GM18498 (cell line): ENCODE measurements at regions not wholly inside any gene's neighbourhood (a gene's known extent, or its start where the extent isn't known, plus 50 kb on each side); places are given as distances from the start of the nearest gene placed in this dataset.
"Not testable (repeated sequence)": the region's sequence is repeated elsewhere in the genome, so short reads cannot be mapped to it uniquely, and the experiment has no call there.

Experiments
- ATAC-seq: cut with Tn5 transposase; IDR thresholded peaks from one replicate; pipeline ENCODE4 v1.9.1; 2021; ENCODE audit warnings: mild to moderate bottlenecking, moderate library complexity; ENCODE audit not compliant: unreplicated experiment

DNA sequence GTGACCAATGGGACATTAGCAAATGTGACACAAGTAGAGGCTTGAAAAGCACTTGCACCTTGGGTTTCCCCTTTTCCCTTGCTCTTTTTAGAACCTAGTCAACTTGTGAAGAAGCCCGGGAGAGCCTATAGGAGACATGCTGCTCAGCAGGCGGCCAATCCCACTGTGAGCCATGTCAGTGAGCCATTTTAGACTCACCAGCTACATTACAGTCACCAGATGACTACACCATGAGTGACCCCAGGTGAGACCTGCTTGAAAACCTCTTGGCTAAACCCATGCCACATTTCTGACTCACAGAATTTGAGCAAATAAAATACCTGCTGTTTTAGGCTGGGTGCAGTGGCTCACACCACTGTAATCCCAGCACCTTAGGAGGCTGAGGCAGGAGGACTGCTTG is 317.5 kb downstream of the KLF12 start:
- ATAC-seq, result no peak

DNA sequence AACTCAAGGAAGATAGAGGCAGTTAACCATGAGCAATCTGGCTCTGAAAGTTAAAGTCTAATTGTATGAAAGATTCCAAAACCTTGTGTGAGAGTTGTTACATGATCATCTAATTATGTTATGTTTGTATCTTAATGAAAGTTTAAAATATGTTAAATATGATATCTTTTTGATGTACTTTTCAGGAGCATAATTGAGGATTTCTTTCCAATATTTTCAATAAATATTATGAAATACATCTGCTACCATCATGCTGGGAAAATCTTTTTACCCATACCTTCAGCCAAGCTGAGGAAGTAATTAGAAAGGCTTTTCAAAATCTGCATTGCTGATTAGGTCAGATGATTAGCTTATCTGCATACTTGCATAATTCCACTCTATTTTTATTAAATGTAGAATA is 318.4 kb downstream of the KLF12 start:
- no peak for ATAC-seq

DNA sequence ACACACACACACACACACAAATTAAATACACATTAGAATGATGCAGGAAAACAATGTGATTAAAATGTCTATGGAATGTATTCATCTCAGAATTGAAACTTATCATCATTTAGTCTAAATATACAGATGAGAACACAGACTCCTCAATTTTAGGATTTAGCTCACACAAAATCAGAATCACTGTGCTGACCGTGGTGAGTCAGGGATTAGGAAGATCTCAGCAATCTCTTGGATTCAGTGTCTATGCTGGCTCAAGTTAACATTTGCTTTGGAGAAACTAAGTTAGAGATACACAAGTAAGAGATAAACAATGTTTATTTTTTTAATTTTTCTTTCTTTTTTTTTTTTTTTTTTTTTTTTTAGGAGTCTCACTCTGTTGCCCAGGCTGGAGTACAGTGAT is 323.6 kb downstream of the KLF12 start:
- no peak for ATAC-seq

DNA sequence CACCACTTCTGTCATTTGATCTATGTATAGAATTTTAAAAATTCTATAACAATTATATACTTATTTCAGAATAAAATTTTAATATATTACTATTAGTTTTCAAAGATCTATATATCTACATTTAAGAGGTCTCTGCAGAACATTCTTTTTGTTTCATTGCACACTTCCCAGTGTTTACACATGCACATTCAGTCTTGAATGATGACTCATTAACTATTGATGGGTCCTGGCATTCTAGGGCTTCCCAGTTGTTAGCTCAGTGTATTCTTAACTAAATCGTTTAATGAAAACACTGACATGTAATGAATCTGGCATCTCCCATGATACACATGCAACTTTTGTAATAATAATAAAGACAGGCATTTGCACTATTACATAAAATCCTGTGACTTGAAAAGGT is 324.6 kb downstream of the KLF12 start:
- ATAC-seq, result no peak

DNA sequence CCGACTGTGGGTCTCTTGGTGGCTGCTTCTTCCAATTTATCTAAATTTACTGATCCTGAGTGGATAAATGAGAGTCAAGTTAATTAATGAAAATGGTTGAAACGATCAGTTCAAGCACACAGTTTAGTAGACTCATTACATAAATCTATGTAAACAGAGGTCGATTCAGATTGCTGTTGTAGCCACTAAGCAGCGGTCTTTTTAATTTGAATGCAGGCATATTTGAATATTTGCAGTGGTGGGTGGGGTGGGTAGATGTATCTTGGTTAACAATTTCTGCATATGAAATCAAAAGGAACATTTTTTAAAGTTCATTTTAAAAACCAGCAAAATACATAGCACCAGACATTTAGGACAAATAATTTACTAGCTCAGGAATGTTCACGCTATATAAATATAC is 325.9 kb downstream of the KLF12 start:
- no peak for ATAC-seq

DNA sequence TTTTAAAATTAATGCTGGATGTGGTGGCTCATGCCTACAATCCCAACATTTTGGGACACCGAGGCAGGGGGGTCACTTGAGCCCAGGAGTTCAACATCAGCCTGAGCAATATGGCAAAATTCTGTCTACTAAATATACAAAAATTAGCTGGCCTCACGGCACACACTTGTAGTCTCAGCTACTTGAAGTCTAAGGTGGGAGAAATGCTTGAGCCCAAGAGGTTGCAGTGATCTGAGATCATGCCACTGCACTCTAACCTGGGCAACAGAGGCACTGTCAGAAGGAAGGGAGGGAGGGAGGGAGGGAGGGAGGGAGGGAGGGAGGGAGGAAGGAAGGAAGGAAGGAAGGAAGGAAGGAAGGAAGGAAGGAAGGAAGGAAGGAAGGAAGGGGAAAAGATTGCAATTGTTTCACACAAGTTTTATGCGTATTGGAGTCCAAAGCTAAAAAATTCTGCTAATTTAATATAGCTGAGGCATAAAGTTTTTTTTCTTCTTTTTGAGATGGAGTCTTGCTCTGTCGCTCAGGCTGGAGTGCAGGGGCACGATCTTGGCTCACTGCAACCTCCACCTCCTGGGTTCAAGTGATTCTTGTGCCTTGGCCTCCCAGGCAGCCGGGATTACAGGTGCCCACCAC is 328.8 kb downstream of the KLF12 start:
- not testable (repeated sequence) for ATAC-seq

DNA sequence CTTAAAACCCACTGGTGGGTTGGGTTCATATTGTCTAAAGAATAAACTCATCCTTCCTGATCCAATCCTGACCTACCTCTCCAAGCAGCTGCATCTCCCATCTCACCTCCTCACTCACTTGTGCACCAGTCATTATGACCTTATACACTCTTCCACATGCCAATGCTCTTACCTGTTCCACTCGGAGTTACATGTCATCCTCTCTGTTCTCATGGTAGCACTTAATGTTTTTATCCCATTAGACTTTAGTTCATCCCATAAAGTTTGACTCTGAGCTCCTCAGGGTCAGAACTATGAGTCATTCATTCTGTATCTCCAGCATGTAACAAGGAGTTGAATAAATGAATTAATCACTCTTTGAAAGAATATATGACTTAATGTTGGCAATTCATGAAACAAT is 330.2 kb downstream of the KLF12 start:
- no peak for ATAC-seq

DNA sequence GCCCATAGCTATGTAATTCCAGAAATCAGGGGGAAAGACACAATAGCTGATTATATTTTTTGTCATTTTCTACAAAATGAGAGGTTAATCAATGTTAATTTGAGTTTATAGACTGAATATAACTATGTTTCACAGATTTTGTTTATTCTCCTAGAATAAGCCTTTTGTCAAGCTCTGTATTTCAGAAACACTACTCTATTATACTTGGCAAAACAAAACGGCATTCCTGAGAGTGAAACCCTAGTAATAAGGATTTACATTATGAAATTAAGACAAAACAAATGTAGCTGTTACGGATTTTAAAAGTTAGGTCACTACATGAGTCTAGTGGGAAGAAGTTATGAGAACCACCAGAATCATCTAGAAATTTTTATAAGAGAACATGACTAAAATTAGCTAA is 334.2 kb downstream of the KLF12 start:
- ATAC-seq, result no peak

DNA sequence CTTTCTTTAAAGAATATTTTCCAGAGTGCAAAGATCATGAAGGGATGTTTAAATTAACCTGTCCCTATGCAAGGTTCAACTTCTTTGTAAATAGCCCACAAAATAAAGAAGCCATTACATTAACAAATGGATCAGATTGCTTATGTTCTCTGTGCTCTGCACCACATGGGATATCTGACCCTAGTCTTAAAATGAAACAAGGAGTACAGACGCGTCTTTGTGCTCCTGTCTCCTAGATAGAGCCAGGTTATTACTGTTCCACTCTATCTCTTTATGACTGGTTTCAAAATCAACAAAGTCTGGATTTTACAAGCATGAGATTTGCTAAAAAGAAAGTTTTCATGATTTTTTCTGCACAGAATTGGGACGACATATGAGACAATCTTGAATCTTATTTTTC is 339.4 kb downstream of the KLF12 start:
- ATAC-seq, result no peak

DNA sequence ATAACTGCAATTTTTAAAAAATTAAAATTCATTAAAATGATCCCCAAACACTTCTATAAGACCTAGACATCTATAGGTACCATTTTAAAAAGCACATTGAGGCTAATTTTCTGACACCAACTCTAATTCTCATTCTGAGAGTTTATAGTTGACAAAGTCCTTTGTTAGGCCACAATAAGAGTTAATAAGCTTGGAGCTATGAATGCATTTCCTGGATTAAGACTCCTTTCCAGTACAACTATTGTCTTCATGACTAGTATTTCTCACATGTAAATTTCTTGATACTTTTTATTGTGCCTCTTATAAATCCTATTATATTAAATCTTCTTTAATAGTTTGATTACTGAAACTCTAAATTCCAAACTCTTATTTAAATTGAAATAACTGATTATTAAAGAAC is 340.8 kb downstream of the KLF12 start:
- ATAC-seq, result no peak

DNA sequence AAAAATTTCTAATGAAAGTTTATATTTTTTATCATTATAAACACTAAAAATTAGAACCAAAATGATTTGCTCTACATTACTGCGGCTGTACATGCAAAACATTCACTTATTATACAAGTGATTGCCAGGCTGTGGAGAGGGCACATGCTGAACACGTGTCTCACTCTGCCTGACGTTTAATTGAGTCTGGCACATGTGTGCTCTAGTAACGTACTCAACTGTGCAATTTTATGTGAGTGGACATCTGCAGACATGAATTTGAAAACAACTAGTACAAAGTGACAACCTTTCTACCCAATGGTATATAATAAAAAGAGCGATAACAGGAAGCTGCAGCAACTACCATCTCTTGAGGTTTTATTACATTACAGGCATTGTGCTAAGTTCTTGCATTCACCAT is 341.4 kb downstream of the KLF12 start:
- ATAC-seq, result no peak

DNA sequence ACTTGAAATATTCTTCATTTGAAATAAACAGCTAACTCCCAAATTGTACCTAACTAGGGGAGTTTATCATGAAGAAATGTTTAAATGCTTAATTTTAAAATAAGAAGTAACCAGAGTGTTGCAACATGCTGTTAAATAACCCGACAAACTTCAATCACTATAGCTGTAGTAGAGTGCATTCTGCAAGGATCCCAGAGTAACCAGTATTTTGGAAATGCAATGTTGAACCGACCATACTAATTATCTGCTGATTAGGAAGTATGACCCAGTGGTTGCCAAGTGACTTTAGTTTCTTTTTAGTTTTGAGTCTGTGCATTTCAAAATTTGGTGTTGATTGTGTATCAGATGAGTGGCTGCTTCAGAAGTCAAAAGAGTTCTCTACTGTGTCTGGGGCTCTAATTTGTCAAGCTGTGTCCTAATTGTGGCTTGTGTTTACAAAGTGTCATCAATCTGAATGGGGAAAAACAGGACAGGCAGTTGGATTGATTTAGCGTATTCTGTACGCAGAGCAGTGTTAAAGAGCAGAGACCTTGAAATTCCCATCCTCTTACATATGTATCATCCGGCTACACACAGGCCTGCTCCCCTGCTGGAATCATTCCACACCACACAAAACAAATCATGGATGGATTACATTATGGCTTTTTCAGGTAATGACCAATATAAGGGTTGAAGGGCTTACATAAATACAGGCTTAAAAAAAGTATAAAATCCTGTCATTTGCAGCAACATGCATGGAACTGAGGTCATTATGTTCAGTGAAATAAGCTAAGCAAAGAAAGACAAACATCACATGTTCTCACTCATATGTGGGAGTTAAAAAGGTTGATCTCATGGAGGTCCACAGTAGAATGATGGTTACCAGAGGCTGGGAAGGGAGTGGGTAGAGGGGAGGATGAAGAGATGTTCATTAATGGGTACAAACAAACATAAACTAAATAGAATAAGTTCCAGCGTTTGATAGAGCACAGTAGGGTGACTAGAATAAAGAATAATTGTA is 351.5 kb downstream of the KLF12 start:
- no peak for ATAC-seq

DNA sequence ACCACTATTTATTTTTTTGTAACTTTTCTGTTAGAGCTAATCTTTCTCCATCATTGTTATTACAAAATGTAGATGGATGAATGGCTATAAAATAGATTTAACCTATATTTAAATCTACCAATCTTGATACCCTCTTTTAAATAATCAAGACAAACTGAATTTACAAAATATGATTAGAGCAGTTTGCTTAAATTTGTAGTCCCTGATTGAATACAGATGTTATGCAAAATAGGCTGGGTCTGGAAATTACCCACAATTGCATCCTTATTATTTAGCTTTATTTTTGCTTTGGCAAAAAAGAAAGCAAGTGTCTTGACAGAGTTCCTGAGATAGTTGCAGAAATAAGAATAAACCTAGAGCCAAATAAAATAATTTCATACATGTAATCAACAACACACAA is 352.8 kb downstream of the KLF12 start:
- ATAC-seq, result no peak

DNA sequence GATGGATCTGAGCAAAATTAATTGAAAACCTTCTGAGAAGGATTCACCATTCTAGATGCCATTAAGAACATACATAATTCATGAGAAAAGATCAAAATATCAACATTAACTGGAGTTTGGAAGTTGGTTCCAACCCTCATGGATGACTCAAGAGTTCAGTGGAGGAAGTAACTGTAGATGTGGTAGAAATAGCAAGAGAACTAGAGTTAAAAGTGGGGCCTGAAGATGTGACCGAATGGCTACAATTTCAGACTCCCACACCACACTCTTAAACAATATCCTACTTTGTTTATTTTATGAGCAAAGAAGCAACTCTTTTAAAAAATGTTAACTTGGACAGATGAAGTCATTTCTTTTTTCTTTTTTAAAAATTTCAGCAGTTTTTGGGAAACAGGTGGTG is 354.3 kb downstream of the KLF12 start:
- ATAC-seq, result no peak

DNA sequence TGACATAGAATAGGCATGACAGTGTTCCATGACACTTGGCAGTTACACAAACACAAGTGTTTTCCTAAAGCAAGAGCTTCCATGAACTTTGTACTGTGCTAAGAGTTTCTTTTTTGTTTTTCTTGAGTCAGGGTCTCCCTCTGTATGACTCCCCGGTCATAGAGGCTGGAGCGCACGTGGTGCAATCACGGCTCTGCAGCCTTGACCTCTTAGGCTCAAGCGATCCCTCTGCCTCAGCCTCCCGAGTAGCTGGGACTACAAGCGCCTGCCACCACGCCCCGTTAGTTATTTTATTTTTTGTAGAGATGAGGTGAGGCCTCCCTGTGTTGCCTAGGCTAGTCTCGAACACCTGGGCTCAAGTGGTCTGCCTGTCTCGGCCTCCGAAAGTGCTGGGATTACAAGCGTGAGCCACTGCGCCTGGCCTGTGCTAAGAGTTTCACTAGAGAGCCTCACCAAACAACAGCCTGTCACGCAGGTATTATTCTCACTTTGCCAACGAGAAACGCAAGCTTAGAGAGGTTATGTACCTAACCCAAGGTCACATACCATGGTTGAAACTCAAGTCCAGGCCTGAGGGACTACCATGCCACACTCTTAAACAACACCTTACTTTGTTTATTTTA is 355.9 kb downstream of the KLF12 start:
- no peak for ATAC-seq

DNA sequence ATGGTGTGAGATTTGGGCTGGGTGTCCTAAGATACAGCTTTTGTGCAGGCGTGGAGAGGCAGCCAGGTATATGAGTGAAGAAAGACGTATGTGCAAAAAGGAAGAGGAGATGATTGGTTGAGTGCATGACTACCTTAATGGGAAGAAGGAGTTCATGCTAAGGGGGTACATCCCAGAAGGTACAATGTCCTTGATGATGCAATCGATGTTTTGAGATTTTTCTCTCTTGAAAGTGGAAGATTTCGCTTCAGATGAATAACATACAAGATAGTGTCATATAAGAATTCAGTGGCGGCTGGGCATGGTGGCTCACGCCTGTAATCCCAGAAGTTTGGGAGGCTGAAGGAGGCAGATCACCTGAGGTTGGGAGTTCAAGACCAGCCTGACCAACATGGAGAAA is 357.1 kb downstream of the KLF12 start:
- ATAC-seq, result no peak

DNA sequence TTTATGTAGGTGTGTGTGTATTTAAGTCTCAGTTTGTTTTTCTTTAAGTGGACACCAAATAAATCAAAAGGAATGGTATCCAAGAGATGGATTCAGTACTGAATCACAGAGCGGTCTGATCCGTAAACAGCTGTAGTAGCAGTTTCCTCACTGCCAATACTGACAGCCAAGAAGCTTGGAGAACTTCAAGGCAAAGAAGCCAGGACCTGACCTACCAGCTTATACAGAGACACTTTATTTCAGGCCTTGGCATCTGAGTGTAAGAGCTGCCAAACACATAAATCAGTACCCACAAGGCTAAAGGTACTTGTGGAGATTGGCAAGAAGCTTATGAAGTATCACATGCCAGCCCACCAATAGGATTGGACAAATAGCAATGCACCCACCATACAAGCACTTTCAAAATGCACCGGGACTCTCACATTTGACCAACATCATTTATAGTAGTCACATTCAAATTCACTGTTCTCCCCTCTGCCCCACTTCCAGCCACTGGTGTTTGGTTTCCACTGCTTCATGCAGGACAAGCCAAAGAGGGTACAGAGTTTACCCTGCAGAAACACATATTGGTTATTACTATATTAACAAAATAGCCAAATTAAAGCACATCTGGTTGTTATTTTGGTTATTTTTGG is 357.9 kb downstream of the KLF12 start:
- no peak for ATAC-seq

DNA sequence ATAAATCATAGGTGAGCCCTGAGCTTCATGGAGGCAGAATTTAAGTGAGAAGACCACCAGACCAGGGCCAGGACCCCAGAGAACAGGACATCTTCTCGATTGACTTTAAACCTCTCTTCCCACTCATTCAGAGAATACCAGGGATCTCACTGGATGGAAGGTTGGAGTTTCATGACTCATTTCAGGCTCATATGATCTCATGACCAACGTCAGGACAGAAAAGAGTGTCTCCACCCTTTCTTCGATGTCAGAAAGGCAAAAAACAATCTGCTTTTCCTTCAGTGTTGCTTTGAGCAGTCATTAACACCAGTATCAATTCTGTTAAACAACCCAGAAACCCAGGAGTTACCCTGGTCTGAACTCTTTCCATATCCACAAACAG is 361.0 kb downstream of the KLF12 start:
- no peak for ATAC-seq

DNA sequence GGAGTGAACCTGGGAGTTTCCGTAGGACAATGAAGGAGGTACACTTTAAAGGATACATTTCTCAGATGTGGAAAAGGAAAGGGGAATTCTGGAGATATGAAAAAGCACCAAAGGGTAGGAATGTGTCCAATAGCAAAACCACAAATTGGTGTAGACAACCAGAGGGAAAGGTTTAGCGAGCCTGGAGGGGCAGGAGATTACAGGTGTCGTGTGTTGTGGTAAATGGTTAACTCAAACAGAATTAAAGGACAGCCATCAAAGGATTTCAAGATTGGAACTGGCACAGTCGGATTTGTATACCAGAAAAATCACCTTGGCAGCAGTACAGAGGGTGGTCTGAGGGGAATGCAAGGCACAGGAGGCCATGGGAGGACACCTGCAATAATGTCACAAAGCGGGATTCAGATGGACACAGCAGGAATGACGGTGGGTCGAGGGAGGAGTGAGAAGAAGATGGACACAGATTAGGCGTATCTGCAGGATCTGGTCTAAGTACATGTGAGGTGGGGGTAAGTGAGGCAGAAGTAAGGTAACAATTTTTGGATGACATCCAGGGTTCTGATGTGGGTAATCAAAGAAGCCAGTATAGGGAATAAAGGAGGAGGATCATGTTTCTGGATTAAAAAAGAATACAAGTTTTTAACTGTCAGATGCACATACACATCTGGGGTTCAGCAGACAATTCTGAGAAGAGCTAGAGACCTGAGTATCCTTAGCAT is 361.6 kb downstream of the KLF12 start:
- ATAC-seq, result no peak

DNA sequence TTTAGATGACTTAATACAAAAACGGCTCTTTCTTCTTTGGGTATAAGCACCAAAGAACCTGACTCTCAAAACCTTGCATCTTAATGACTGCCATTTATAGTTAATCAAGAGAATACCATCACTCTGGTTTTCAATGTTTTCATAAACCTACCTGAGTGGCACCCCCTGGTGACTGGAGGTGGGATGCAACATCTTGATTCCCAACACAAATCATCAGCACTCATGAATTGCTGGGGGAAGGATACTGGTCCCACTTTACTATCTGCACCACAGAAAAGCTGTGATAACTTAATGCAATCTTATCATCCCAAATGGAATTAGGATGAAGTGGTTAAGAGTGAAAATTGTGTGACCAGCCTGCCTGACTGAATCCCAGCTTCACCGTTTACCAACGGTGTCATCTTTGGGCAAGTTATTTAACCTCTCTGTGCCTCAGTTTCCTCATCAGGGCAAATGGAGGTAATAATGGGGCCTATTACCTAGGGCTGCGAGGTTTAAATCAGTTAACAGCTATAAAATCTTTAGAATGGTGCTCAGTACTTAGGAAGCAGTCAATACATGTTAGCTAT is 366.4 kb downstream of the KLF12 start:
- ATAC-seq, result peak; percentile 32
